NCI-H446 treated with DMSO at 0.1 percent for 48 hours (cell line): ENCODE measurements at regions not wholly inside any gene's neighbourhood (a gene's known extent, or its start where the extent isn't known, plus 50 kb on each side); places are given as distances from the start of the nearest gene placed in this dataset.
"Not testable (repeated sequence)": the region's sequence is repeated elsewhere in the genome, so short reads cannot be mapped to it uniquely, and the experiment has no call there.

ENCODE experiments used
- DNase-seq: peaks from one replicate; lab custom pipeline; 2025; lab: John Stamatoyannopoulos, UW

GRCh38 chr6:100322886-100323285 is 141.8 kb downstream of the SIM1 start:
- DNase-seq = peak; percentile 7

- DNase-seq = no peak
These were observed 144.0 kb downstream of the SIM1 start for GRCh38 chr6:100320686-100321085.

GRCh38 chr6:100317031-100317430 is 147.7 kb downstream of the SIM1 start:
- DNase-seq = no peak

- no peak for DNase-seq
These were observed 150.5 kb downstream of the SIM1 start for GRCh38 chr6:100314186-100314585.

GRCh38 chr6:100311707-100312251 is 152.9 kb downstream of the SIM1 start:
- DNase-seq = no peak

GRCh38 chr6:100309174-100309573 is 155.5 kb downstream of the SIM1 start:
- no peak for DNase-seq

GRCh38 chr6:100307561-100307960 is 157.2 kb downstream of the SIM1 start:
- no peak for DNase-seq

- DNase-seq = no peak
These were observed 159.4 kb downstream of the SIM1 start for GRCh38 chr6:100305209-100305869.

- no peak for DNase-seq
These were observed 160.1 kb downstream of the SIM1 start for GRCh38 chr6:100304575-100304974.

GRCh38 chr6:100301731-100302130 is 163.0 kb downstream of the SIM1 start:
- DNase-seq = no peak

GRCh38 chr6:100300221-100300736 is 164.4 kb downstream of the SIM1 start:
- DNase-seq = no peak

- no peak for DNase-seq
These were observed 167.7 kb downstream of the SIM1 start for GRCh38 chr6:100296810-100297544.

GRCh38 chr6:100295172-100295571 is 169.5 kb downstream of the SIM1 start:
- not testable (repeated sequence) for DNase-seq

- no peak for DNase-seq
These were observed 175.4 kb downstream of the SIM1 start for GRCh38 chr6:100289285-100289684.

GRCh38 chr6:100288311-100288710 is 176.4 kb downstream of the SIM1 start:
- DNase-seq = no peak

GRCh38 chr6:100283285-100283684 is 181.4 kb downstream of the SIM1 start:
- DNase-seq = no peak

- no peak for DNase-seq
These were observed 183.2 kb downstream of the SIM1 start for GRCh38 chr6:100281471-100281901.

- DNase-seq = no peak
These were observed 188.2 kb downstream of the SIM1 start for GRCh38 chr6:100276311-100277057.

GRCh38 chr6:100274147-100274546 is 190.6 kb downstream of the SIM1 start:
- DNase-seq = no peak

- DNase-seq = no peak
These were observed 193.1 kb downstream of the SIM1 start for GRCh38 chr6:100271625-100272024.

- no peak for DNase-seq
These were observed 193.5 kb downstream of the SIM1 start for GRCh38 chr6:100271202-100271601.

GRCh38 chr6:100269189-100269588 is 195.5 kb downstream of the SIM1 start:
- DNase-seq = no peak
